ENCODE measurements at regions not wholly inside any gene's neighbourhood (a gene's known extent, or its start where the extent isn't known, plus 50 kb on each side); places are given as distances from the start of the nearest gene placed in this dataset.

- TF ChIP-seq POLR2AphosphoS5 (IDR thresholded peaks at IDR 0.05) (no peak), REST (IDR thresholded peaks at IDR 0.05; ENCODE audit: borderline replicate concordance) (no peak), TAF1 (IDR thresholded peaks at IDR 0.05; ENCODE audit: low read depth) (no peak), RAD21 (conservative IDR thresholded peaks at IDR 0.05) (no peak)
- TF ChIP-seq, protein P1, sequence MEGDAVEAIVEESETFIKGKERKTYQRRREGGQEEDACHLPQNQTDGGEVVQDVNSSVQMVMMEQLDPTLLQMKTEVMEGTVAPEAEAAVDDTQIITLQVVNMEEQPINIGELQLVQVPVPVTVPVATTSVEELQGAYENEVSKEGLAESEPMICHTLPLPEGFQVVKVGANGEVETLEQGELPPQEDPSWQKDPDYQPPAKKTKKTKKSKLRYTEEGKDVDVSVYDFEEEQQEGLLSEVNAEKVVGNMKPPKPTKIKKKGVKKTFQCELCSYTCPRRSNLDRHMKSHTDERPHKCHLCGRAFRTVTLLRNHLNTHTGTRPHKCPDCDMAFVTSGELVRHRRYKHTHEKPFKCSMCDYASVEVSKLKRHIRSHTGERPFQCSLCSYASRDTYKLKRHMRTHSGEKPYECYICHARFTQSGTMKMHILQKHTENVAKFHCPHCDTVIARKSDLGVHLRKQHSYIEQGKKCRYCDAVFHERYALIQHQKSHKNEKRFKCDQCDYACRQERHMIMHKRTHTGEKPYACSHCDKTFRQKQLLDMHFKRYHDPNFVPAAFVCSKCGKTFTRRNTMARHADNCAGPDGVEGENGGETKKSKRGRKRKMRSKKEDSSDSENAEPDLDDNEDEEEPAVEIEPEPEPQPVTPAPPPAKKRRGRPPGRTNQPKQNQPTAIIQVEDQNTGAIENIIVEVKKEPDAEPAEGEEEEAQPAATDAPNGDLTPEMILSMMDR (IDR thresholded peaks at IDR 0.05; ENCODE audit: poor library complexity, severe bottlenecking): no peak
These were observed 108.5 kb upstream of the IPO9 start for GRCh38 chr1:201720522-201720844.
